ENCODE measurements at regions not wholly inside any gene's neighbourhood (a gene's known extent, or its start where the extent isn't known, plus 50 kb on each side); places are given as distances from the start of the nearest gene placed in this dataset.

- DNase-seq (no peak), ATAC-seq (no peak)
- Histone ChIP-seq H3K9me3 (no peaks in the 10 kb centered on the region), H3K27ac (no peak overlapping the region), H3K27me3 (no peaks in the 10 kb centered on the region), H3K4me3 (no peak overlapping the region), H3K36me3 (replicated peaks in 1 of 2; ENCODE audit: insufficient read depth in 1 of 2, low read depth in 2 of 2) (no peaks in the 10 kb centered on the region), H3K4me1 (no peaks in the 10 kb centered on the region)
- intact Hi-C loops (cut with DNase I) = no loop called here
- TF ChIP-seq CTCF (IDR thresholded peaks at IDR 0.05) (no peak), POLR2A (IDR thresholded peaks at IDR 0.05) (no peak)
Observed at GRCh38 chr15:25541228-25541627, 102.4 kb upstream of the UBE3A start.

GRCh38 chr15:25536801-25537611, 98.2 kb upstream of the UBE3A start:
- Histone ChIP-seq H3K27ac (no peak overlapping the region), H3K4me1 (no peaks in the 10 kb centered on the region), H3K4me3 (no peak overlapping the region), H3K9me3 (no peaks in the 10 kb centered on the region), H3K36me3 (replicated peaks in 1 of 2; ENCODE audit: insufficient read depth in 1 of 2, low read depth in 2 of 2) (no peaks in the 10 kb centered on the region), H3K27me3 (no peaks in the 10 kb centered on the region)
- ATAC-seq (no peak), DNase-seq (no peak)
- TF ChIP-seq CTCF (IDR thresholded peaks at IDR 0.05) (no peak), POLR2A (IDR thresholded peaks at IDR 0.05) (no peak)
- 63 to 67% methylated on average over 7 of the region's 7 CpGs for WGBS, 2 donors
- intact Hi-C loops (cut with DNase I) = no loop called here

- H3K27ac ChIP-seq = no peak overlapping the region
- no peak overlapping the region for H3K4me3 ChIP-seq
- 73 to 79% methylated on average over 5 of the region's 5 CpGs for WGBS, 2 donors
- no peak for ATAC-seq
- H3K4me1 ChIP-seq = no peaks in the 10 kb centered on the region
- H3K27me3 ChIP-seq = no peaks in the 10 kb centered on the region
- TF ChIP-seq POLR2A (IDR thresholded peaks at IDR 0.05) = no peak
- no peak for TF ChIP-seq CTCF (IDR thresholded peaks at IDR 0.05)
- H3K9me3 ChIP-seq = no peaks in the 10 kb centered on the region
- no peak for DNase-seq
- intact Hi-C loops (cut with DNase I) = no loop called here
- no peaks in the 10 kb centered on the region for H3K36me3 ChIP-seq (replicated peaks in 1 of 2; ENCODE audit: insufficient read depth in 1 of 2, low read depth in 2 of 2)
Observed at GRCh38 chr15:25535866-25536265, 97.0 kb upstream of the UBE3A start.

- Histone ChIP-seq H3K27me3 (no peaks in the 10 kb centered on the region), H3K4me1 (no peaks in the 10 kb centered on the region), H3K9me3 (no peaks in the 10 kb centered on the region), H3K36me3 (replicated peaks in 1 of 2; ENCODE audit: insufficient read depth in 1 of 2, low read depth in 2 of 2) (no peaks in the 10 kb centered on the region), H3K4me3 (no peak overlapping the region), H3K27ac (no peak overlapping the region)
- intact Hi-C loops (cut with DNase I) = no loop called here
- 73 to 84% methylated on average over 6 of the region's 6 CpGs for WGBS, 2 donors
- DNase-seq = no peak
- no peak for ATAC-seq
- TF ChIP-seq POLR2A (IDR thresholded peaks at IDR 0.05) (no peak), CTCF (IDR thresholded peaks at IDR 0.05) (no peak)
Observed at GRCh38 chr15:25534293-25534692, 95.5 kb upstream of the UBE3A start.

All from body of pancreas (tissue), 4 donors.